Neural cell (in vitro differentiated cells): ENCODE measurements at regions not wholly inside any gene's neighbourhood (a gene's known extent, or its start where the extent isn't known, plus 50 kb on each side); places are given as distances from the start of the nearest gene placed in this dataset.

Experiments used
- H2AFZ ChIP-seq: fragments of 200-600, 300-800 bp; sonication (generic), shearing (Covaris generic); 2 replicates; pipeline ENCODE4 v1.6.0; 2014; ENCODE audit warnings: low read depth, mild to moderate bottlenecking, antibody characterized with exemption, low read length, moderate library complexity
- H3F3A ChIP-seq: fragments of 200-600 bp; shearing (Covaris generic); 2 replicates; pipeline ENCODE4 v1.6.1; 2016; ENCODE audit warnings: mild to moderate bottlenecking, moderate library complexity, mixed read lengths, antibody characterized with exemption, low read length; ENCODE audit not compliant: insufficient read depth, poor library complexity, severe bottlenecking
- H3K27ac ChIP-seq: fragments of 200-600, 300-800 bp; sonication (generic), shearing (Covaris generic); 2 replicates; pipeline ENCODE4 v1.5.1; 2014; ENCODE audit warnings: mild to moderate bottlenecking, low read length, moderate library complexity
- H3K27me3 ChIP-seq: fragments of 300-800, 200-600 bp; sonication (generic), shearing (Covaris generic); 2 replicates; pipeline ENCODE4 v1.6.0; 2014; ENCODE audit warnings: mild to moderate bottlenecking, low read depth, low read length, moderate library complexity; ENCODE audit not compliant: insufficient read depth
- H3K36me3 ChIP-seq: fragments of 300-800, 200-600 bp; sonication (generic), shearing (Covaris generic); 2 replicates; pipeline ENCODE4 v1.5.1; 2014; ENCODE audit warnings: mild to moderate bottlenecking, antibody characterized with exemption, low read length, moderate library complexity; ENCODE audit not compliant: insufficient read depth
- H3K4me2 ChIP-seq: fragments of 300-800, 200-600 bp; sonication (generic), shearing (Covaris generic); 2 replicates; pipeline ENCODE4 v1.6.0; 2014; ENCODE audit warnings: mild to moderate bottlenecking, low read length
- H3K4me3 ChIP-seq: fragments of 300-800, 200-600 bp; sonication (generic), shearing (Covaris generic); 2 replicates; pipeline ENCODE4 v1.5.1; 2014; ENCODE audit warnings: mild to moderate bottlenecking, low read length, moderate library complexity
- H3K79me2 ChIP-seq: fragments of 200-600 bp; shearing (Covaris generic); replicated peaks from 2 replicates; pipeline ENCODE4 v1.6.0; 2014; ENCODE audit warnings: mild to moderate bottlenecking, low read length, moderate library complexity; ENCODE audit not compliant: insufficient read depth
- H3K9ac ChIP-seq: fragments of 300-800, 200-600 bp; sonication (generic), shearing (Covaris generic); 2 replicates; pipeline ENCODE4 v1.6.1; 2016; ENCODE audit warnings: mild to moderate bottlenecking, low read length, mixed read lengths
- H3K9me2 ChIP-seq: fragments of 200-600 bp; shearing (Covaris generic); 2 replicates; pipeline ENCODE4 v1.6.1; 2016; ENCODE audit warnings: mild to moderate bottlenecking, low read length, mixed read lengths; ENCODE audit not compliant: insufficient read depth
- H3K9me3 ChIP-seq: fragments of 200-600, 300-800 bp; sonication (generic), shearing (Covaris generic); 2 replicates; pipeline ENCODE4 v1.6.1; 2016; ENCODE audit warnings: mild to moderate bottlenecking, mixed run types, low read length, moderate library complexity, mixed read lengths
- H4K20me1 ChIP-seq: fragments of 200-600 bp; shearing (Covaris generic); 2 replicates; pipeline ENCODE4 v1.6.1; 2016; ENCODE audit warnings: mild to moderate bottlenecking, mixed run types; ENCODE audit not compliant: insufficient read depth
- CTCF ChIP-seq: fragments of 450-650 bp; IDR thresholded peaks from 2 replicates; pipeline ENCODE4 v1.5.1; 2014; ENCODE audit warnings: antibody characterized with exemption, mild to moderate bottlenecking, moderate library complexity; ENCODE audit not compliant: poor library complexity, severe bottlenecking
- EP300 ChIP-seq: fragments of 450-650 bp; conservative IDR thresholded peaks from 2 replicates; pipeline ENCODE4 v1.6.1; 2014; ENCODE audit warnings: antibody characterized with exemption, mild to moderate bottlenecking, moderate library complexity; ENCODE audit not compliant: poor library complexity, severe bottlenecking
- EZH2 ChIP-seq: fragments of 200-600, 300-800 bp; shearing (Covaris generic), sonication (generic); IDR thresholded peaks from 2 replicates; pipeline ENCODE4 v1.6.1; 2014; ENCODE audit warnings: antibody characterized with exemption, low read length, borderline replicate concordance, mild to moderate bottlenecking; ENCODE audit not compliant: insufficient read depth, poor library complexity, severe bottlenecking
- MXI1 ChIP-seq: fragments of 450-650 bp; conservative IDR thresholded peaks from 2 replicates; pipeline ENCODE4 v1.6.1; 2014; ENCODE audit warnings: antibody characterized with exemption, mild to moderate bottlenecking; ENCODE audit not compliant: poor library complexity, severe bottlenecking
- POLR2AphosphoS5 ChIP-seq: IDR thresholded peaks from 2 replicates; pipeline ENCODE4 v1.6.1; 2012
- RAD21 ChIP-seq: fragments of 450-650 bp; conservative IDR thresholded peaks from 2 replicates; pipeline ENCODE4 v1.6.1; 2014; ENCODE audit warnings: antibody characterized with exemption, mild to moderate bottlenecking, moderate library complexity
- REST ChIP-seq: IDR thresholded peaks from 2 replicates; pipeline ENCODE4 v1.6.1; 2012; ENCODE audit warnings: borderline replicate concordance
- SMC3 ChIP-seq: fragments of 450-650 bp; conservative IDR thresholded peaks from 2 replicates; pipeline ENCODE4 v1.6.1; 2014; ENCODE audit warnings: antibody characterized with exemption, mild to moderate bottlenecking, moderate library complexity; ENCODE audit not compliant: poor library complexity
- TAF1 ChIP-seq: IDR thresholded peaks from 2 replicates; pipeline ENCODE4 v1.6.1; 2012; ENCODE audit warnings: low read depth

- Histone ChIP-seq H3K79me2 (no peaks in the 10 kb centered on the region), H3K27me3 (no peaks in the 10 kb centered on the region), H2AFZ (no peak overlapping the region), H3K9me2 (no peaks in the 10 kb centered on the region), H3K4me3 (no peak overlapping the region), H3K4me2 (no peak overlapping the region), H3F3A (no peaks in the 10 kb centered on the region), H3K9ac (no peak overlapping the region), H3K36me3 (no peaks in the 10 kb centered on the region), H3K9me3 (no peaks in the 10 kb centered on the region), H4K20me1 (no peaks in the 10 kb centered on the region), H3K27ac (no peak overlapping the region)
- TF ChIP-seq EP300 (no peak), SMC3 (no peak), TAF1 (no peak)
These were observed 196.9 kb downstream of the SNX19 start for GRCh38 chr11:130719220-130719915.

GRCh38 chr11:130720232-130721022 lies 195.9 kb downstream of the SNX19 start:
- H3K9me2 ChIP-seq: no peaks in the 10 kb centered on the region
- H3K4me2 ChIP-seq: no peak overlapping the region
- TF ChIP-seq REST (no peak), MXI1 (no peak), TAF1 (no peak), CTCF (no peak), POLR2AphosphoS5 (no peak), EP300 (no peak), RAD21 (no peak), SMC3 (no peak), EZH2 (no peak)
- no peaks in the 10 kb centered on the region for H3K9me3 ChIP-seq
- H3K27me3 ChIP-seq: no peaks in the 10 kb centered on the region
- no peaks in the 10 kb centered on the region for H3K36me3 ChIP-seq
- no peak overlapping the region for H3K27ac ChIP-seq
- no peaks in the 10 kb centered on the region for H3K79me2 ChIP-seq
- no peaks in the 10 kb centered on the region for H4K20me1 ChIP-seq
- H2AFZ ChIP-seq: no peak overlapping the region
- H3F3A ChIP-seq: no peaks in the 10 kb centered on the region
- H3K9ac ChIP-seq: no peak overlapping the region
- H3K4me3 ChIP-seq: no peak overlapping the region
